H9 (cell line): ENCODE measurements at regions not wholly inside any gene's neighbourhood (a gene's known extent, or its start where the extent isn't known, plus 50 kb on each side); places are given as distances from the start of the nearest gene placed in this dataset.
A peak's percentile ranks its signal among the peaks of the same experiment; 100 is the strongest.

Experiments
- DNase-seq: peaks from one replicate; pipeline ENCODE4 v3.0.0-alpha.2; 2017
- H2AFZ ChIP-seq: one replicate; pipeline ENCODE4 v1.6.1; 2013; ENCODE audit warnings: mild to moderate bottlenecking, low read length, control low read depth, moderate library complexity
- H2AK5ac ChIP-seq: 2 replicates; pipeline ENCODE4 v1.6.1; 2013; ENCODE audit warnings: low read length, control low read depth, mixed read lengths; ENCODE audit not compliant: insufficient read length
- H2BK120ac ChIP-seq: one replicate; pipeline ENCODE4 v1.6.1; 2013; ENCODE audit warnings: low read depth, mild to moderate bottlenecking, low read length, control low read depth, inconsistent platforms; ENCODE audit not compliant: poor library complexity, severe bottlenecking
- H2BK12ac ChIP-seq: 2 replicates; pipeline ENCODE4 v1.6.1; 2013; ENCODE audit warnings: low read length, control low read depth, mixed read lengths, low read depth; ENCODE audit not compliant: insufficient read length
- H2BK15ac ChIP-seq: 2 replicates; pipeline ENCODE4 v1.6.1; 2013; ENCODE audit warnings: low read depth, low read length, control low read depth
- H2BK20ac ChIP-seq: one replicate; pipeline ENCODE4 v1.6.1; 2013; ENCODE audit warnings: low read depth, mild to moderate bottlenecking, low read length, control low read depth, inconsistent platforms; ENCODE audit not compliant: poor library complexity, severe bottlenecking
- H2BK5ac ChIP-seq: 2 replicates; pipeline ENCODE4 v1.6.1; 2013; ENCODE audit warnings: low read length, control low read depth, mixed read lengths; ENCODE audit not compliant: insufficient read length
- H3K14ac ChIP-seq: 2 replicates; pipeline ENCODE4 v1.6.1; 2013; ENCODE audit warnings: low read length, control low read depth; ENCODE audit not compliant: insufficient read depth
- H3K18ac ChIP-seq: 2 replicates; pipeline ENCODE4 v1.6.1; 2013; ENCODE audit warnings: low read depth, mild to moderate bottlenecking, mixed read lengths, low read length, control low read depth; ENCODE audit not compliant: insufficient read length
- H3K23ac ChIP-seq: 2 replicates; pipeline ENCODE4 v1.6.1; 2013; ENCODE audit warnings: low read length, control low read depth, mixed read lengths, low read depth; ENCODE audit not compliant: insufficient read length
- H3K23me2 ChIP-seq: 2 replicates; pipeline ENCODE4 v1.6.1; 2013; ENCODE audit warnings: low read depth, mild to moderate bottlenecking, mixed read lengths, low read length, control low read depth; ENCODE audit not compliant: insufficient read length, poor library complexity, severe bottlenecking
- H3K27ac ChIP-seq: 2 replicates; pipeline ENCODE4 v1.5.1; 2013; ENCODE audit warnings: low read length, control low read depth, mixed read lengths, low read depth; ENCODE audit not compliant: insufficient read length
- H3K27me3 ChIP-seq: 2 replicates; pipeline ENCODE4 v1.6.1; 2013; ENCODE audit warnings: low read length, control low read depth, inconsistent platforms; ENCODE audit not compliant: insufficient read depth
- H3K4ac ChIP-seq: 2 replicates; pipeline ENCODE4 v1.6.1; 2013; ENCODE audit warnings: low read depth, mild to moderate bottlenecking, control low read depth, inconsistent platforms, low read length, moderate library complexity
- H3K4me1 ChIP-seq: 2 replicates; pipeline ENCODE4 v1.6.1; 2013; ENCODE audit warnings: low read length, control low read depth, inconsistent platforms; ENCODE audit not compliant: insufficient read depth
- H3K4me2 ChIP-seq: 2 replicates; pipeline ENCODE4 v1.6.1; 2013; ENCODE audit warnings: low read length, control low read depth, mixed read lengths; ENCODE audit not compliant: insufficient read length, insufficient read depth
- H3K56ac ChIP-seq: 2 replicates; pipeline ENCODE4 v1.6.1; 2013; ENCODE audit warnings: low read depth, mild to moderate bottlenecking, mixed read lengths, low read length, control low read depth; ENCODE audit not compliant: insufficient read length
- H3K79me1 ChIP-seq: 2 replicates; pipeline ENCODE4 v1.6.1; 2013; ENCODE audit warnings: low read depth, mild to moderate bottlenecking, moderate library complexity, low read length, control low read depth, inconsistent platforms; ENCODE audit not compliant: insufficient read depth, poor library complexity, severe bottlenecking
- H3K79me2 ChIP-seq: 2 replicates; pipeline ENCODE4 v1.6.1; 2013; ENCODE audit warnings: low read length, control low read depth, inconsistent platforms; ENCODE audit not compliant: insufficient read depth
- H3K9ac ChIP-seq: 2 replicates; pipeline ENCODE4 v1.6.1; 2013; ENCODE audit warnings: low read length, control low read depth, mixed read lengths; ENCODE audit not compliant: insufficient read length; ENCODE audit errors: extremely low read depth
- H3K9me3 ChIP-seq: one replicate; pipeline ENCODE4 v1.6.1; 2013; ENCODE audit warnings: low read depth, low read length, inconsistent platforms; ENCODE audit not compliant: control insufficient read depth
- H3T11ph ChIP-seq: one replicate; pipeline ENCODE4 v1.6.1; 2013; ENCODE audit warnings: mild to moderate bottlenecking, low read length, control low read depth, inconsistent platforms
- H4K20me1 ChIP-seq: one replicate; pipeline ENCODE4 v1.6.1; 2013; ENCODE audit not compliant: control insufficient read depth, insufficient read length, insufficient read depth
- H4K5ac ChIP-seq: 2 replicates; pipeline ENCODE4 v1.6.1; 2013; ENCODE audit warnings: low read depth, mild to moderate bottlenecking, mixed read lengths, low read length, control low read depth; ENCODE audit not compliant: insufficient read length
- H4K8ac ChIP-seq: replicated peaks from 2 replicates; pipeline ENCODE4 v1.6.1; 2013; ENCODE audit warnings: low read length, control low read depth, mixed read lengths, low read depth; ENCODE audit not compliant: insufficient read length
- H4K91ac ChIP-seq: 2 replicates; pipeline ENCODE4 v1.6.1; 2013; ENCODE audit warnings: low read depth, mild to moderate bottlenecking, moderate library complexity, mixed read lengths, low read length, control low read depth; ENCODE audit not compliant: insufficient read length
- H3K27ac Mint-ChIP-seq, 3 experiments: 2 replicates in 2 of 3; 3 replicates in 1 of 3; pipeline ENCODE4 v1.8.0; 2020 to 2021; ENCODE audit warnings: mixed read lengths in 3 of 3, mild to moderate bottlenecking in 1 of 3, moderate library complexity in 1 of 3
- H3K27me3 Mint-ChIP-seq: 2 replicates; pipeline ENCODE4 v1.8.0; 2021; ENCODE audit warnings: low read depth, mild to moderate bottlenecking, moderate library complexity, mixed read lengths
- H3K36me3 Mint-ChIP-seq, 3 experiments: 2 replicates in 2 of 3; 3 replicates in 1 of 3; pipeline ENCODE4 v1.8.0; 2020 to 2021; ENCODE audit warnings: low read depth in 3 of 3, mixed read lengths in 3 of 3; ENCODE audit not compliant: insufficient read depth in 1 of 3
- H3K4me1 Mint-ChIP-seq, 2 experiments: 2 replicates each; pipeline ENCODE4 v1.8.0; 2020; ENCODE audit warnings: mixed read lengths in 2 of 2
- H3K4me3 Mint-ChIP-seq, 2 experiments: 2 replicates in 1 of 2; 3 replicates in 1 of 2; pipeline ENCODE4 v1.8.0; 2020 to 2021; ENCODE audit warnings: mild to moderate bottlenecking in 2 of 2, mixed read lengths in 2 of 2, moderate library complexity in 1 of 2
- H3K9me3 Mint-ChIP-seq, 2 experiments: 2 replicates in 1 of 2; 3 replicates in 1 of 2; pipeline ENCODE4 v1.8.0; 2020; ENCODE audit warnings: mild to moderate bottlenecking in 2 of 2, mixed read lengths in 2 of 2, moderate library complexity in 1 of 2
- WGBS: extraction: QIAGEN DNeasy Blood & Tissue Kit; methylation state at CpG from one replicate; pipeline ENCODE4 v1.1.7; 2013; ENCODE audit warnings: missing lambda C conversion rate, low lambda C conversion rate, mixed read lengths; ENCODE audit not compliant: insufficient read length; ENCODE audit errors: extremely low coverage; 5-methylcytosine and 5-hydroxymethylcytosine counted together
- TF ChIP-seq, protein P1 (sequence below): fragments of 200-600 bp; sonication (generic); conservative IDR thresholded peaks from 3 replicates; pipeline ENCODE4 v1.8.0; 2021; ENCODE audit warnings: antibody characterized with exemption, mild to moderate bottlenecking

GRCh38 chr5:36535378-36535777 lies 71.0 kb upstream of the SLC1A3 start:
- Mint-ChIP-seq H3K27ac (no peak overlapping the region), H3K27me3 (no peaks in the 10 kb centered on the region), H3K9me3 (no peaks in the 10 kb centered on the region), H3K4me1 (0 out of 4 replicates have a peak, but pooled peaks cover 0 to 2% of the 10 kb centered on the region in 2 experiments), H3K4me3 (no peak overlapping the region), H3K36me3 (no peaks in the 10 kb centered on the region)
- WGBS: no CpG with 5 or more reads among the region's 5 CpGs
- H2AFZ ChIP-seq: no peak overlapping the region
- H3K9me3 ChIP-seq: no peaks in the 10 kb centered on the region
- no peak overlapping the region for H2AK5ac ChIP-seq
- no peak overlapping the region for H4K5ac ChIP-seq
- H4K91ac ChIP-seq: no peak overlapping the region
- no peak overlapping the region for H2BK15ac ChIP-seq
- no peak overlapping the region for H3K4me2 ChIP-seq
- H2BK20ac ChIP-seq: peak overlapping the region; percentile 66
- H3K4ac ChIP-seq: no peak overlapping the region
- no peak overlapping the region for H3K23ac ChIP-seq
- no peak overlapping the region for H2BK12ac ChIP-seq
- H3K18ac ChIP-seq: no peak overlapping the region
- no peak overlapping the region for H3K56ac ChIP-seq
- H3K79me2 ChIP-seq: no peaks in the 10 kb centered on the region
- H4K8ac ChIP-seq: no peak overlapping the region
- no peaks in the 10 kb centered on the region for H3K27me3 ChIP-seq
- no peaks in the 10 kb centered on the region for H3K23me2 ChIP-seq
- H3T11ph ChIP-seq: no peak overlapping the region
- no peaks in the 10 kb centered on the region for H3K79me1 ChIP-seq
- no peaks in the 10 kb centered on the region for H3K4me1 ChIP-seq
- no peak for DNase-seq
- no peak overlapping the region for H3K9ac ChIP-seq
- no peak overlapping the region for H3K27ac ChIP-seq
- H3K14ac ChIP-seq: no peak overlapping the region
- H4K20me1 ChIP-seq: no peaks in the 10 kb centered on the region
- H2BK120ac ChIP-seq: no peak overlapping the region
- no peak overlapping the region for H2BK5ac ChIP-seq
- TF ChIP-seq, protein P1, sequence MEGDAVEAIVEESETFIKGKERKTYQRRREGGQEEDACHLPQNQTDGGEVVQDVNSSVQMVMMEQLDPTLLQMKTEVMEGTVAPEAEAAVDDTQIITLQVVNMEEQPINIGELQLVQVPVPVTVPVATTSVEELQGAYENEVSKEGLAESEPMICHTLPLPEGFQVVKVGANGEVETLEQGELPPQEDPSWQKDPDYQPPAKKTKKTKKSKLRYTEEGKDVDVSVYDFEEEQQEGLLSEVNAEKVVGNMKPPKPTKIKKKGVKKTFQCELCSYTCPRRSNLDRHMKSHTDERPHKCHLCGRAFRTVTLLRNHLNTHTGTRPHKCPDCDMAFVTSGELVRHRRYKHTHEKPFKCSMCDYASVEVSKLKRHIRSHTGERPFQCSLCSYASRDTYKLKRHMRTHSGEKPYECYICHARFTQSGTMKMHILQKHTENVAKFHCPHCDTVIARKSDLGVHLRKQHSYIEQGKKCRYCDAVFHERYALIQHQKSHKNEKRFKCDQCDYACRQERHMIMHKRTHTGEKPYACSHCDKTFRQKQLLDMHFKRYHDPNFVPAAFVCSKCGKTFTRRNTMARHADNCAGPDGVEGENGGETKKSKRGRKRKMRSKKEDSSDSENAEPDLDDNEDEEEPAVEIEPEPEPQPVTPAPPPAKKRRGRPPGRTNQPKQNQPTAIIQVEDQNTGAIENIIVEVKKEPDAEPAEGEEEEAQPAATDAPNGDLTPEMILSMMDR: no peak
